WTC11 (cell line): ENCODE measurements at regions not wholly inside any gene's neighbourhood (a gene's known extent, or its start where the extent isn't known, plus 50 kb on each side); places are given as distances from the start of the nearest gene placed in this dataset.

ENCODE experiments used
- ATAC-seq: fragments of 200-7000 bp; cut with Tn5 transposase; 2 replicates; pipeline ENCODE4 v1.10.0; 2021; ENCODE audit warnings: mild to moderate bottlenecking, moderate library complexity
- CTCF ChIA-PET: fragments of 300-600 bp; sonication (Branson Sonifier 250); formaldehyde crosslinking; loops from one replicate; lab custom pipeline; 2021; ENCODE audit warnings: antibody characterized with exemption; lab: Charles Lee
- POLR2A ChIA-PET: fragments of 350-600 bp; sonication (Branson Sonifier 250); formaldehyde crosslinking; loops from one replicate; lab custom pipeline; 2021; ENCODE audit warnings: antibody characterized with exemption; lab: Charles Lee
- DNase-seq: peaks from one replicate; pipeline ENCODE4 v3.0.0; 2021; ENCODE audit warnings: low spot score
- H3K27ac Mint-ChIP-seq: 2 replicates; pipeline ENCODE4 v1.8.0; 2021; ENCODE audit warnings: mixed read lengths
- H3K27me3 Mint-ChIP-seq: 2 replicates; pipeline ENCODE4 v1.8.0; 2021; ENCODE audit warnings: low read depth, mild to moderate bottlenecking, moderate library complexity, mixed read lengths
- H3K36me3 Mint-ChIP-seq: 2 replicates; pipeline ENCODE4 v1.8.0; 2021; ENCODE audit warnings: mixed read lengths
- H3K4me1 Mint-ChIP-seq: 2 replicates; pipeline ENCODE4 v1.8.0; 2022; ENCODE audit warnings: mixed read lengths
- H3K4me3 Mint-ChIP-seq: 2 replicates; pipeline ENCODE4 v1.8.0; 2021; ENCODE audit warnings: mild to moderate bottlenecking, moderate library complexity, mixed read lengths
- H3K9me3 Mint-ChIP-seq: 2 replicates; pipeline ENCODE4 v1.8.0; 2021; ENCODE audit warnings: mixed read lengths
- CREM ChIP-seq: sonication (generic); formaldehyde crosslinking; IDR thresholded peaks from 2 replicates; pipeline ENCODE4 v1.8.1; 2022; ENCODE audit warnings: mild to moderate bottlenecking, missing genetic modification reagents, moderate library complexity
- ESRRA ChIP-seq: sonication (generic); formaldehyde crosslinking; IDR thresholded peaks from 2 replicates; pipeline ENCODE4 v1.8.1; 2022; ENCODE audit warnings: mild to moderate bottlenecking, missing genetic modification reagents, borderline replicate concordance
- JUN ChIP-seq: sonication (generic); formaldehyde crosslinking; IDR thresholded peaks from 2 replicates; pipeline ENCODE4 v1.8.0; 2023; ENCODE audit warnings: mild to moderate bottlenecking, missing genetic modification reagents
- ZNF317 ChIP-seq: sonication (generic); formaldehyde crosslinking; IDR thresholded peaks from 2 replicates; pipeline ENCODE4 v1.8.1; 2023; ENCODE audit warnings: low read depth, mild to moderate bottlenecking, moderate library complexity, missing genetic modification reagents, borderline replicate concordance
- TF ChIP-seq, protein P1 (sequence below): fragments of 250-450 bp; sonication (Bioruptor Pico); IDR thresholded peaks from 2 replicates; pipeline ENCODE4 v1.9.0; 2021; ENCODE audit warnings: mild to moderate bottlenecking, borderline replicate concordance
- TF ChIP-seq, protein P2 (sequence below): sonication (generic); formaldehyde crosslinking; IDR thresholded peaks from 2 replicates; pipeline ENCODE4 v1.8.0; 2022; ENCODE audit warnings: mild to moderate bottlenecking, missing genetic modification reagents
- TF ChIP-seq, protein P3 (sequence below): sonication (generic); formaldehyde crosslinking; IDR thresholded peaks from 2 replicates; pipeline ENCODE4 v1.8.1; 2022; ENCODE audit warnings: low read depth, missing genetic modification reagents, borderline replicate concordance
- TF ChIP-seq, protein P4 (sequence below): sonication (generic); formaldehyde crosslinking; IDR thresholded peaks from 2 replicates; pipeline ENCODE4 v1.8.1; 2023; ENCODE audit warnings: mild to moderate bottlenecking, missing genetic modification reagents

DNA sequence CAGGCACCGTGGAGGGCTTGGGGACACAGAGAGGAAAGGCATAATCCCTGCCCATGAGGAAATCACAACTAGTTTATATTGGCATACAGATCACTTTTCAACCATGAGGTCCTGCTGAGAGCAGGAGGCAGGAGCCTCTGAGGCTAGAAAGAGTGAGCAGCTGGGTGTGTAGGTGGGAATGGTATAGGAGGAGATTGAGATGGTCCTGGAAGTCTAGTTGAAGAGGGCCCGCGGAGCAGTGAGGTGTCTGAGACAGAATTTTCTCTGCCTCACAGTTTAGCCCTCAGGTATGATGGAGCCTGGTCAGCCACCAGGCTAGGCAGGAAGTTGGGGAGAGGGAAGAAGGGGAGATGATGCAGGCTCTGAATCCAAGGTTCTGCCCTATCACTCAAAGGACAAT lies 54.7 kb upstream of the JDP2 start:
- ATAC-seq = no peak
- Mint-ChIP-seq H3K4me1 (no peaks in the 10 kb centered on the region), H3K27me3 (peaks cover 3% of the 10 kb centered on the region; the same call in 1 of the 2 replicates), H3K27ac (no peak overlapping the region), H3K4me3 (no peak overlapping the region), H3K36me3 (peaks cover 3% of the 10 kb centered on the region)
- POLR2A ChIA-PET = no interaction called here
- CTCF ChIA-PET = no interaction called here
- no peak for DNase-seq
- TF ChIP-seq, protein P1, sequence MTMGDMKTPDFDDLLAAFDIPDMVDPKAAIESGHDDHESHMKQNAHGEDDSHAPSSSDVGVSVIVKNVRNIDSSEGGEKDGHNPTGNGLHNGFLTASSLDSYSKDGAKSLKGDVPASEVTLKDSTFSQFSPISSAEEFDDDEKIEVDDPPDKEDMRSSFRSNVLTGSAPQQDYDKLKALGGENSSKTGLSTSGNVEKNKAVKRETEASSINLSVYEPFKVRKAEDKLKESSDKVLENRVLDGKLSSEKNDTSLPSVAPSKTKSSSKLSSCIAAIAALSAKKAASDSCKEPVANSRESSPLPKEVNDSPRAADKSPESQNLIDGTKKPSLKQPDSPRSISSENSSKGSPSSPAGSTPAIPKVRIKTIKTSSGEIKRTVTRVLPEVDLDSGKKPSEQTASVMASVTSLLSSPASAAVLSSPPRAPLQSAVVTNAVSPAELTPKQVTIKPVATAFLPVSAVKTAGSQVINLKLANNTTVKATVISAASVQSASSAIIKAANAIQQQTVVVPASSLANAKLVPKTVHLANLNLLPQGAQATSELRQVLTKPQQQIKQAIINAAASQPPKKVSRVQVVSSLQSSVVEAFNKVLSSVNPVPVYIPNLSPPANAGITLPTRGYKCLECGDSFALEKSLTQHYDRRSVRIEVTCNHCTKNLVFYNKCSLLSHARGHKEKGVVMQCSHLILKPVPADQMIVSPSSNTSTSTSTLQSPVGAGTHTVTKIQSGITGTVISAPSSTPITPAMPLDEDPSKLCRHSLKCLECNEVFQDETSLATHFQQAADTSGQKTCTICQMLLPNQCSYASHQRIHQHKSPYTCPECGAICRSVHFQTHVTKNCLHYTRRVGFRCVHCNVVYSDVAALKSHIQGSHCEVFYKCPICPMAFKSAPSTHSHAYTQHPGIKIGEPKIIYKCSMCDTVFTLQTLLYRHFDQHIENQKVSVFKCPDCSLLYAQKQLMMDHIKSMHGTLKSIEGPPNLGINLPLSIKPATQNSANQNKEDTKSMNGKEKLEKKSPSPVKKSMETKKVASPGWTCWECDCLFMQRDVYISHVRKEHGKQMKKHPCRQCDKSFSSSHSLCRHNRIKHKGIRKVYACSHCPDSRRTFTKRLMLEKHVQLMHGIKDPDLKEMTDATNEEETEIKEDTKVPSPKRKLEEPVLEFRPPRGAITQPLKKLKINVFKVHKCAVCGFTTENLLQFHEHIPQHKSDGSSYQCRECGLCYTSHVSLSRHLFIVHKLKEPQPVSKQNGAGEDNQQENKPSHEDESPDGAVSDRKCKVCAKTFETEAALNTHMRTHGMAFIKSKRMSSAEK (CRISPR knock-in tag) = no peak
- TF ChIP-seq ESRRA = no peak
- TF ChIP-seq, protein P2, sequence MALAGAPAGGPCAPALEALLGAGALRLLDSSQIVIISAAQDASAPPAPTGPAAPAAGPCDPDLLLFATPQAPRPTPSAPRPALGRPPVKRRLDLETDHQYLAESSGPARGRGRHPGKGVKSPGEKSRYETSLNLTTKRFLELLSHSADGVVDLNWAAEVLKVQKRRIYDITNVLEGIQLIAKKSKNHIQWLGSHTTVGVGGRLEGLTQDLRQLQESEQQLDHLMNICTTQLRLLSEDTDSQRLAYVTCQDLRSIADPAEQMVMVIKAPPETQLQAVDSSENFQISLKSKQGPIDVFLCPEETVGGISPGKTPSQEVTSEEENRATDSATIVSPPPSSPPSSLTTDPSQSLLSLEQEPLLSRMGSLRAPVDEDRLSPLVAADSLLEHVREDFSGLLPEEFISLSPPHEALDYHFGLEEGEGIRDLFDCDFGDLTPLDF = no peak
- TF ChIP-seq, protein P3, sequence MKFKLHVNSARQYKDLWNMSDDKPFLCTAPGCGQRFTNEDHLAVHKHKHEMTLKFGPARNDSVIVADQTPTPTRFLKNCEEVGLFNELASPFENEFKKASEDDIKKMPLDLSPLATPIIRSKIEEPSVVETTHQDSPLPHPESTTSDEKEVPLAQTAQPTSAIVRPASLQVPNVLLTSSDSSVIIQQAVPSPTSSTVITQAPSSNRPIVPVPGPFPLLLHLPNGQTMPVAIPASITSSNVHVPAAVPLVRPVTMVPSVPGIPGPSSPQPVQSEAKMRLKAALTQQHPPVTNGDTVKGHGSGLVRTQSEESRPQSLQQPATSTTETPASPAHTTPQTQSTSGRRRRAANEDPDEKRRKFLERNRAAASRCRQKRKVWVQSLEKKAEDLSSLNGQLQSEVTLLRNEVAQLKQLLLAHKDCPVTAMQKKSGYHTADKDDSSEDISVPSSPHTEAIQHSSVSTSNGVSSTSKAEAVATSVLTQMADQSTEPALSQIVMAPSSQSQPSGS = no peak
- TF ChIP-seq, protein P4, sequence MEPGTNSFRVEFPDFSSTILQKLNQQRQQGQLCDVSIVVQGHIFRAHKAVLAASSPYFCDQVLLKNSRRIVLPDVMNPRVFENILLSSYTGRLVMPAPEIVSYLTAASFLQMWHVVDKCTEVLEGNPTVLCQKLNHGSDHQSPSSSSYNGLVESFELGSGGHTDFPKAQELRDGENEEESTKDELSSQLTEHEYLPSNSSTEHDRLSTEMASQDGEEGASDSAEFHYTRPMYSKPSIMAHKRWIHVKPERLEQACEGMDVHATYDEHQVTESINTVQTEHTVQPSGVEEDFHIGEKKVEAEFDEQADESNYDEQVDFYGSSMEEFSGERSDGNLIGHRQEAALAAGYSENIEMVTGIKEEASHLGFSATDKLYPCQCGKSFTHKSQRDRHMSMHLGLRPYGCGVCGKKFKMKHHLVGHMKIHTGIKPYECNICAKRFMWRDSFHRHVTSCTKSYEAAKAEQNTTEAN (CRISPR knock-in tag) = no peak
- TF ChIP-seq, all 79 proteins: peak for 0
- peaks cover 10% of the 10 kb centered on the region for H3K9me3 Mint-ChIP-seq

DNA sequence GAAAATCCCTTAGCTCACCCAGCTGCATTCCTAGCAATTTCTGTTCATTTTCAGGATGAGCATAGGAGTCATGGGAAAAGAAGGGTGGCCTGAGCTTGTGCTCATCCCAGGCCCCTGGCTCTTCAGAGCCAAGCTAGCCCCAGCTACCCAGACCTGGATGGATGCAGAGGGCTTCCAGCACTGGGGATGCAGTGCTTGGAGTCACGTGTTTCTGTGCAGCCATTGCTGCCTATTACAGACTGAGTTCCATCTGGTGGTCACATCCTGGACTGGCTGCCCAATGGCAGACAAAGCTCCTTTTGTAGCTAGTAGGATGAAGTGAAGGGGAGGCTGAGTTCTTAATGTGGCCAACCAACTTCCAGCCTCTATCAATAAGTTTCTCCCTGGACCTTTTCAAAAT lies 54.2 kb upstream of the JDP2 start:
- POLR2A ChIA-PET = no interaction called here

More for the DNA sequence above, 54.2 kb upstream of the JDP2 start:
- DNase-seq (no peak), ATAC-seq (no peak)
- peaks cover 8% of the 10 kb centered on the region for H3K9me3 Mint-ChIP-seq
- H3K36me3 Mint-ChIP-seq = peaks cover 3% of the 10 kb centered on the region
- no peak overlapping the region for H3K4me3 Mint-ChIP-seq
- peaks cover 3% of the 10 kb centered on the region; the same call in 1 of the 2 replicates for H3K27me3 Mint-ChIP-seq
- CTCF ChIA-PET = no interaction called here
- TF ChIP-seq JUN (CRISPR knock-in tag) (no peak), CREM (CRISPR knock-in tag) (no peak), ZNF317 (no peak)
- TF ChIP-seq, protein P1 (CRISPR knock-in tag) = no peak
- no peak overlapping the region for H3K27ac Mint-ChIP-seq
- H3K4me1 Mint-ChIP-seq = no peaks in the 10 kb centered on the region
